ENCODE measurements at regions not wholly inside any gene's neighbourhood (a gene's known extent, or its start where the extent isn't known, plus 50 kb on each side); places are given as distances from the start of the nearest gene placed in this dataset.

DNA sequence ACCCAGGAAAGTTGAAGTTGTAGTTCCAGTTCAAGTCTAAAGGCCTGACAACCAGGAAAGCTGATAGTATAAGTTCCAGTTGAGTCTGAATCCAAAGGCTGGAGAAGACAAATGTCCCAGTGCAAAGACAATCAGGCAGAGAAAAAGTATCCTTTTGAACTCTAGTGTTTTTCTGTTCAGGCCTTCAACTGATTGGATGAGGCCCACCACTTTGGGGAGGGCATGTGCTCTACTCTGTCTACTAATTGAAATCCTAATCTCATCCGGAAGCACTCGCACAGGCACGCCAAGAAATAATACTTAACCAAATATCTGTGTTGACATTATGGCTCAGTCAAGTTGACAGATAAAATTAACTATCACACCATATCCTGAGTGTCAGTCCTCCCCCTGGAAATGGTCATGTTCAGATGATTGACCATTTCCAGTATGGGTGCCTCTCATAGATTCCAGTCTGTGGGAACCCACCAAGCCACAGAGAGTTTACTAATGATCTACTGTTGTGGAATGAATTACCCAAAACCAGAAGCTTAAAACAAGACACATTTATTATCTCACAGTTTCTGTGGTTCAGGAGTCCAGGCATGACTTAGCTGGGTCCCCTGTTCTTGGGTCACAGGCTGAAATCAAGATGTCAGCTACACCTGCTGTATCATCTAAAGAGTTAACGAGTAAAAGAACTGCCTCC is 296.3 kb upstream of the ZP4 start:
- no peaks in the 10 kb centered on the region for H3K4me1 ChIP-seq (ENCODE audit: control insufficient read depth, insufficient read depth, low read length)
- H3K9ac ChIP-seq (ENCODE audit: low read length) = no peak overlapping the region
- H3K27ac ChIP-seq (ENCODE audit: low read depth, low read length) = no peak overlapping the region
- H3K9me3 ChIP-seq (ENCODE audit: control insufficient read depth, insufficient read depth, low read depth, low read length) = no peaks in the 10 kb centered on the region
- H3K36me3 ChIP-seq (ENCODE audit: control insufficient read depth, insufficient read depth, low read length) = no peaks in the 10 kb centered on the region
- H3K27me3 ChIP-seq (ENCODE audit: control insufficient read depth, insufficient read depth, low read length) = no peaks in the 10 kb centered on the region
- no peak overlapping the region for H3K4me3 ChIP-seq (ENCODE audit: low read depth, low read length)

DNA sequence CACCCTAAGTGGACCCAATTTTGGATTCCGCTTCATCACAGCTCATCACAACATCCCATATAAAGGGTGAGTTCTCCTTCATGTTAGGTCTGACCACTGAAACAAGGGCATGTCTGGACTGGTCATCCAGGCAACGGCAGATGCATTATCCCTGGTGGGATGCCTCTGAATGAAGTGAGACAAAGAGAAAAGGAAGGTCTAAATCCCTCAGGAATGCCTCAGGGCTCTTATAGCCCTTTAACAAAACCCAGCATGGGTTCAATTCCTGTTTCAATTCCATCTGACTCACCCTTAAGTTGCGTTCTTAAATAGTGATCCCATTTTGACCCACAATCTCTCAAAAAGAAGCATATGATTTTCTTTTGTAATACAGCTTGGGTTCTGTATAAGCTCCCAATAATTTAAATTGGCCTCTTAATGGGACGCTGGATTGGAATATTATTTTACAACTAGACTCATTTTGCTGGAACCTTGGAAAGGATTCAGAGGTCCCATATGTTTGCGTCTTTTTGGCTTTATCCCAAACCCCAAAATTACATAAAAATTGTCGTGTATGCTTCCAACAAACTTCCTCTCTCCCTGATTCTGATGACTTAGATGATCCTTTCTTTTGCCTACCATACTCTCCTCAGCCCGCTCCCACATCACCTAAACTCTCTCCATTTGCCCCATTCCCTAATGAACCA is 287.4 kb upstream of the ZP4 start:
- Histone ChIP-seq H3K27ac (ENCODE audit: low read depth, low read length) (peak overlapping the region; percentile 47; the same call in 1 of the 2 replicates), H3K9ac (ENCODE audit: low read length) (no peak overlapping the region), H3K27me3 (ENCODE audit: control insufficient read depth, insufficient read depth, low read length) (no peaks in the 10 kb centered on the region), H3K4me1 (ENCODE audit: control insufficient read depth, insufficient read depth, low read length) (peaks cover 11% of the 10 kb centered on the region; the same call in 1 of the 2 replicates), H3K9me3 (ENCODE audit: control insufficient read depth, insufficient read depth, low read depth, low read length) (no peaks in the 10 kb centered on the region), H3K4me3 (ENCODE audit: low read depth, low read length) (no peak overlapping the region), H3K36me3 (ENCODE audit: control insufficient read depth, insufficient read depth, low read length) (no peaks in the 10 kb centered on the region)

DNA sequence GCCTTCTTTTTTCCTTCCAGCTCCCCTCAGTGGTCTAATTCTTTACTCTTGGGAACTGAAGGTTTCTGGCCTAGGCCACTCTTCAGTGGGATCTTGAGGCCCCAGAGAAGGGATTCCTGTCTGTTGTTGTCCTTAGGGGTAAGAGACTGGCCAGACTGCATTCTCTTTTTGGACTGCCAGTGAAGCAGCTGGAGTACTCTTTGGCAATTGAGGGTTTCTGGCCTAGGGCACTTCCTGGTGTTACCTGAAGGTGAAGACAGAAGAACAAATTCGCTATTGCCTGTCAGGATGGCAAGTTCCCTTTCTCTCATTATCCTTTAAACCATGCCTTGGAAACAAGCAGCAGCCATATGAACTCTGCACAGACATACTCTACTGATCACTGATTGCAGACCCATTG is 286.6 kb upstream of the ZP4 start:
- H3K9ac ChIP-seq (ENCODE audit: low read length) = no peak overlapping the region
- no peaks in the 10 kb centered on the region for H3K9me3 ChIP-seq (ENCODE audit: control insufficient read depth, insufficient read depth, low read depth, low read length)
- H3K36me3 ChIP-seq (ENCODE audit: control insufficient read depth, insufficient read depth, low read length) = no peaks in the 10 kb centered on the region
- no peaks in the 10 kb centered on the region for H3K27me3 ChIP-seq (ENCODE audit: control insufficient read depth, insufficient read depth, low read length)
- H3K27ac ChIP-seq (ENCODE audit: low read depth, low read length) = peak overlapping the region; percentile 47; the same call in 1 of the 2 replicates
- no peak overlapping the region for H3K4me3 ChIP-seq (ENCODE audit: low read depth, low read length)
- peaks cover 11% of the 10 kb centered on the region; the same call in 1 of the 2 replicates for H3K4me1 ChIP-seq (ENCODE audit: control insufficient read depth, insufficient read depth, low read length)

DNA sequence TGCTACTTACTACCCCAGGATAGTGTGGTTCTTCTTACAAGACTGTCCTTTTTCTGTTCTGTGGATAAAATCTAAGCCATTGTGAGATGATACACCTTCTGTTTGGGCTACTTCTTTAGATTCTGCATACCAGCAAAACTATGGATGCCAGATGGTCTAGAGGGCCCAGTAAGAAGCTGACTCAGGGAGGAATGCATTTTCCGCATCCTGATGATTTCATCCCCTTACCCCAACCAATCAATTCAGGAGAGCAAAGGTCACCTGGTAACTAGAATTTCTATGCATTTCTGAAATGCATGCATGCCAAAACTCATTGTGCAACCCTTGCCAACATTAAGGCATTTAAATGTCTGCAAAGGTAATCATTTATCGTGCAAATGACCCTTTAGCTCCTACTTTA is 285.7 kb upstream of the ZP4 start:
- no peaks in the 10 kb centered on the region for H3K27me3 ChIP-seq (ENCODE audit: control insufficient read depth, insufficient read depth, low read length)

DNA sequence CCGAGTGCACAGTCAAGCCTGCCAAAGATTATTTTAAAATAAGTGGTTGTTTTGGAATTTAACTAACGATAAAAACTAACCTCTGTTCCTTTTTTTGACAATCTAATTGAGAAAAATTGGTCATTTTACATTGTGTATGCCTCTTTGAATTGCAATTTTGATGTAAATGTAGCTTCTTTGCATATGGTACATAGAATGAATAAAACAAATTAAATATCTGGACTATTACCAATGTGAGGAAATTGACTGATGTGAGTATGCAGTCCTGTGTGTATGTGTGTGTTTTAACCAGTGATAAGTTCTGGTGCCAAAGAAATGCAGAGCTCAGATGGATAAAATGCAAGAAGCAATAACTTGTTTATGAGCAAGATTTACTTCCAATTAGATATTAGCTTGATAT is 281.3 kb upstream of the ZP4 start:
- Histone ChIP-seq H3K27ac (ENCODE audit: low read depth, low read length) (no peak overlapping the region), H3K9ac (ENCODE audit: low read length) (no peak overlapping the region), H3K27me3 (ENCODE audit: control insufficient read depth, insufficient read depth, low read length) (no peaks in the 10 kb centered on the region), H3K36me3 (ENCODE audit: control insufficient read depth, insufficient read depth, low read length) (no peaks in the 10 kb centered on the region), H3K4me1 (ENCODE audit: control insufficient read depth, insufficient read depth, low read length) (no peaks in the 10 kb centered on the region), H3K4me3 (ENCODE audit: low read depth, low read length) (no peak overlapping the region), H3K9me3 (ENCODE audit: control insufficient read depth, insufficient read depth, low read depth, low read length) (no peaks in the 10 kb centered on the region)

More for the DNA sequence above, 285.7 kb upstream of the ZP4 start:
- no peaks in the 10 kb centered on the region for H3K9me3 ChIP-seq (ENCODE audit: control insufficient read depth, insufficient read depth, low read depth, low read length)
- no peak overlapping the region for H3K4me3 ChIP-seq (ENCODE audit: low read depth, low read length)
- H3K4me1 ChIP-seq (ENCODE audit: control insufficient read depth, insufficient read depth, low read length) = peaks cover 11% of the 10 kb centered on the region; the same call in 1 of the 2 replicates
- no peaks in the 10 kb centered on the region for H3K36me3 ChIP-seq (ENCODE audit: control insufficient read depth, insufficient read depth, low read length)
- no peak overlapping the region for H3K27ac ChIP-seq (ENCODE audit: low read depth, low read length)
- no peak overlapping the region for H3K9ac ChIP-seq (ENCODE audit: low read length)

DNA sequence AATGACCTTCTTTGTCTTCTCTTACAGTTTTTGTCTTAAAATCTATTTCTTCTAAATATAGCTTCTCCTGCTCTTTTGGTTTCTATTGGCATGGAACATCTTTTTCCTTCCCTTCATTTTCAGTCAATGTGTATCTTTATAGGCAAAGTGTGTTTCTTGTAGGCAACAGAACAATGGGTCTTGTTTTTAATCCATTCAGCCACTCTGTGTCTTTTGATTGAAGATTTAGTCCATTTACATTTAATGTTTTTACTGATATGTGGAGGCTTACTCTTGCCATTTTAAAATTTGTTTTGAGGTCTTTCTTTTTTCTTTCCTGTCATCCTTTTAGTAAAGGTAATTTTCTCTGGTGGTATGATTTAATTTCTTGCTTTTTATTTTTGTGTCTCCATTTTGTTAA is 271.2 kb upstream of the ZP4 start:
- no peaks in the 10 kb centered on the region for H3K27me3 ChIP-seq (ENCODE audit: control insufficient read depth, insufficient read depth, low read length)
- peaks cover 12% of the 10 kb centered on the region; the same call in 1 of the 2 replicates for H3K9me3 ChIP-seq (ENCODE audit: control insufficient read depth, insufficient read depth, low read depth, low read length)
- H3K9ac ChIP-seq (ENCODE audit: low read length) = no peak overlapping the region
- no peaks in the 10 kb centered on the region for H3K4me1 ChIP-seq (ENCODE audit: control insufficient read depth, insufficient read depth, low read length)
- no peak overlapping the region for H3K4me3 ChIP-seq (ENCODE audit: low read depth, low read length)
- H3K36me3 ChIP-seq (ENCODE audit: control insufficient read depth, insufficient read depth, low read length) = no peaks in the 10 kb centered on the region
- H3K27ac ChIP-seq (ENCODE audit: low read depth, low read length) = no peak overlapping the region

DNA sequence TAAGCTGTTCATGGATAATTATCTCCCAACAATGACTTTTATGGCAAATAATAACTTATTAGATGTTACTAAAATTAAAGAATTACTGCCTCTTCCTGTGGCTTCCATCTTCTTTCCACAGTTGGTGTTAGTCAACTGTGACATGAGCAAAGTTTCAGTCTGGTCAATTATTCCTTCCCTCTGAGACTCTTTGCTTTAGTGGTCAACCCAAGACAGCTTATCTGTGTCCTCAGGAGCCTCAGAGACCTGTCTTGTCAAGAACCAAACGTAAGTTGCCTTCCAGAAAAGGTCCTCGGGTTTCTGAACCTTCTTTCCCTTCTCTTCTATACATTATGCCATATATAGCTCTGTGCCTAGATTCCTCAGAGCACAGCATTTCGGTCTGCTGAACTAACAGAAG is 263.2 kb upstream of the ZP4 start:
- no peak overlapping the region for H3K4me3 ChIP-seq (ENCODE audit: low read depth, low read length)
- no peaks in the 10 kb centered on the region for H3K9me3 ChIP-seq (ENCODE audit: control insufficient read depth, insufficient read depth, low read depth, low read length)
- no peaks in the 10 kb centered on the region for H3K4me1 ChIP-seq (ENCODE audit: control insufficient read depth, insufficient read depth, low read length)
- H3K27ac ChIP-seq (ENCODE audit: low read depth, low read length) = no peak overlapping the region
- no peaks in the 10 kb centered on the region for H3K36me3 ChIP-seq (ENCODE audit: control insufficient read depth, insufficient read depth, low read length)
- H3K9ac ChIP-seq (ENCODE audit: low read length) = no peak overlapping the region
- H3K27me3 ChIP-seq (ENCODE audit: control insufficient read depth, insufficient read depth, low read length) = no peaks in the 10 kb centered on the region

DNA sequence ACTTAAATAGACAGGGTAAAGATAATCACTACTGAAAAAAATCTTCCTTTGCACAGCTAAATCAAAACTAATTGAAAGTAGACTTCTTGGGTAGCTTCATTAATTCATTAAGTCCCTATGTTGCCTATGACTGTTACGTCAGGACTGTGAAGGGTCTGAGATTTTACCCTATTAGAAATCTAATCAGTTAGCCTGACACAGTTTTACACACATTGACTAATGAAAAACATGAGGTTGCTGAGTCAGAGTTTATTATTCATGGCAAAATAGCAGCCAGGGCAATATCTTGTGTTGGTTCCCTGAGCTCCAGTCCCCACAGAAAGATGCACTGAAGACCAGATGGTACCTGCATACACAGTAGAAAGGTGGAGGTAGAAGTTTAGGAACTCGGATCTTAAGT is 262.5 kb upstream of the ZP4 start:
- no peak overlapping the region for H3K27ac ChIP-seq (ENCODE audit: low read depth, low read length)
- no peak overlapping the region for H3K9ac ChIP-seq (ENCODE audit: low read length)
- H3K36me3 ChIP-seq (ENCODE audit: control insufficient read depth, insufficient read depth, low read length) = no peaks in the 10 kb centered on the region
- no peak overlapping the region for H3K4me3 ChIP-seq (ENCODE audit: low read depth, low read length)
- H3K4me1 ChIP-seq (ENCODE audit: control insufficient read depth, insufficient read depth, low read length) = no peaks in the 10 kb centered on the region
- H3K27me3 ChIP-seq (ENCODE audit: control insufficient read depth, insufficient read depth, low read length) = no peaks in the 10 kb centered on the region
- H3K9me3 ChIP-seq (ENCODE audit: control insufficient read depth, insufficient read depth, low read depth, low read length) = no peaks in the 10 kb centered on the region

DNA sequence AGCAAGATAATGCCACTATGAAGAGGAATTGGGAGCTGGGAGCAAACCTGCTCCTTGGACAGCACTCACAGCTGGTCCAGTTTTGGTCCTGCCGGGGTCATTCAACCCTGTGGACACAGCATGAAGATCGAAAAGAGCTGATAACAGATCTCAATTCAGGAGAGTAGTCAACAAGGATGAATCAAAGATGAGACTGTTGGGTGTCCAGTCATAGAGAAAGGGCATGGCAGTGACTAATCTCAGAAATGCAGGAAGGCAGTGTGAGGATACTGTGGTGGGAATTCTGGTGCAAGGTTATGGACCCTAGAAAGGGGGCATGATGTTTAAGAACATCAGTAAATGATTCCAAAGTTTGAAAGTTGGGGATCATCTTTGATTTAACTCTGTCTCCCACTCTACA is 261.4 kb upstream of the ZP4 start:
- H3K9me3 ChIP-seq (ENCODE audit: control insufficient read depth, insufficient read depth, low read depth, low read length) = no peaks in the 10 kb centered on the region
- no peak overlapping the region for H3K9ac ChIP-seq (ENCODE audit: low read length)
- H3K4me3 ChIP-seq (ENCODE audit: low read depth, low read length) = no peak overlapping the region
- no peaks in the 10 kb centered on the region for H3K4me1 ChIP-seq (ENCODE audit: control insufficient read depth, insufficient read depth, low read length)
- no peaks in the 10 kb centered on the region for H3K27me3 ChIP-seq (ENCODE audit: control insufficient read depth, insufficient read depth, low read length)
- no peak overlapping the region for H3K27ac ChIP-seq (ENCODE audit: low read depth, low read length)
- no peaks in the 10 kb centered on the region for H3K36me3 ChIP-seq (ENCODE audit: control insufficient read depth, insufficient read depth, low read length)

DNA sequence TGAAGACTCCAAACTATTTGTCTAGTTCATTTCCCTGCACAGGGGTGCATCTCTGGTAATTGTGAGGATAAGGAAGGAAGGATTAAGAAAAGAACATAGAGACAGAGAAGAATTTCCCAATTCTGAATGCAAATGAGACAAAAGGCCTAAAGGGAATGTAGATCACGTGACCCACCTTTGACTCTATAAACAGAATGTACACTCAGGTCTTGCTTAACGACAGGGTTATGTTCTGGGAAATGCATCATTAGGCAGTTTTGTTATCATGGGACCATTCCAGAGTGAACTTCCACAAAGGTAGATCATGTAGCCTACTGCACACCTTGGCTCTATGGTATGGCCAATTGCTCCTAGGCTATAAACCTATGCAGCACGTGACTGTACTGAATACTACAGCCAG is 252.3 kb upstream of the ZP4 start:
- no peak overlapping the region for H3K4me3 ChIP-seq (ENCODE audit: low read depth, low read length)
- H3K9me3 ChIP-seq (ENCODE audit: control insufficient read depth, insufficient read depth, low read depth, low read length) = no peaks in the 10 kb centered on the region
- no peaks in the 10 kb centered on the region for H3K36me3 ChIP-seq (ENCODE audit: control insufficient read depth, insufficient read depth, low read length)
- no peaks in the 10 kb centered on the region for H3K4me1 ChIP-seq (ENCODE audit: control insufficient read depth, insufficient read depth, low read length)
- H3K27me3 ChIP-seq (ENCODE audit: control insufficient read depth, insufficient read depth, low read length) = no peaks in the 10 kb centered on the region
- H3K9ac ChIP-seq (ENCODE audit: low read length) = no peak overlapping the region
- H3K27ac ChIP-seq (ENCODE audit: low read depth, low read length) = no peak overlapping the region

DNA sequence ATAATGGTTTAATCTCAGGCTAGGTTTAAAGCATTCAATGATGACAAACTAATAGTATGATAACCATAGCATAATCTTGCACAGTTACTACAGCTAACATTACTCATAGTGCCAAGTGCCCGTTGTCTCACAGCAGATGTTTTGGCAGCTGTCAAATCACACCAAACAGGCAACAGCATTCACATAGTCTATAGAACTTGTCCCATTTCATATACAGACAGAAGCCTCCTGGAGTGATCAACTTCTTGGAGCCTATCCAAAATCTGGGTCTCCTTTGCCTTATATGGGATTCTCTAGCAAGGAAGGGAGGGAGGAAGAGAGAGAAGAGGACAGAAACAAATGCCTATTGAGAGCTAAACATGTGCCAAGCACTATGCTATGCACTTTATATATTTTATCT is 250.6 kb upstream of the ZP4 start:
- Histone ChIP-seq H3K4me3 (ENCODE audit: low read depth, low read length) (no peak overlapping the region), H3K36me3 (ENCODE audit: control insufficient read depth, insufficient read depth, low read length) (no peaks in the 10 kb centered on the region), H3K27me3 (ENCODE audit: control insufficient read depth, insufficient read depth, low read length) (no peaks in the 10 kb centered on the region), H3K4me1 (ENCODE audit: control insufficient read depth, insufficient read depth, low read length) (no peaks in the 10 kb centered on the region), H3K9me3 (ENCODE audit: control insufficient read depth, insufficient read depth, low read depth, low read length) (no peaks in the 10 kb centered on the region), H3K27ac (ENCODE audit: low read depth, low read length) (no peak overlapping the region), H3K9ac (ENCODE audit: low read length) (no peak overlapping the region)

Data from HUES6 (cell line).